SK-N-SH (cell line): ENCODE measurements at regions not wholly inside any gene's neighbourhood (a gene's known extent, or its start where the extent isn't known, plus 50 kb on each side); places are given as distances from the start of the nearest gene placed in this dataset.

Experiments
- CHD2 ChIP-seq: fragments of 150-350 bp; IDR thresholded peaks from 2 replicates; pipeline ENCODE4 v1.6.1; 2018; ENCODE audit warnings: low read length; ENCODE audit not compliant: partially characterized antibody
- CTCF ChIP-seq: fragments of 200-600 bp; sonication (generic); IDR thresholded peaks from 2 replicates; pipeline ENCODE4 v1.6.1; 2017; ENCODE audit warnings: antibody characterized with exemption, mild to moderate bottlenecking, moderate library complexity
- EP300 ChIP-seq, 2 experiments: IDR thresholded peaks; 2 replicates each; pipeline versions ENCODE4 v1.4.0 to v1.6.1; 2012; ENCODE audit warnings: borderline replicate concordance in 1 of 2, low read depth in 1 of 2, low read length in 1 of 2
- FOXM1 ChIP-seq: IDR thresholded peaks from 2 replicates; pipeline ENCODE4 v1.4.0; 2012; ENCODE audit warnings: low read depth, mild to moderate bottlenecking
- GABPA ChIP-seq: IDR thresholded peaks from 2 replicates; pipeline ENCODE4 v1.4.0; 2012; ENCODE audit warnings: low read depth, mild to moderate bottlenecking
- IRF3 ChIP-seq: fragments of 150-350 bp; IDR thresholded peaks from 2 replicates; pipeline ENCODE4 v1.6.1; 2016; ENCODE audit warnings: mild to moderate bottlenecking, low read depth, low read length
- JUND ChIP-seq: IDR thresholded peaks from 2 replicates; pipeline ENCODE4 v1.4.0; 2012
- REST ChIP-seq: IDR thresholded peaks from 2 replicates; pipeline ENCODE4 v1.6.1; 2012; ENCODE audit warnings: mild to moderate bottlenecking, low read depth, low read length, moderate library complexity
- RFX5 ChIP-seq: IDR thresholded peaks from 2 replicates; pipeline ENCODE4 v1.6.1; 2012; ENCODE audit warnings: mild to moderate bottlenecking, improper control_type of control experiment, low read length
- SMC3 ChIP-seq: IDR thresholded peaks from 2 replicates; pipeline ENCODE4 v1.6.1; 2012; ENCODE audit warnings: low read depth, low read length, improper control_type of control experiment
- TCF12 ChIP-seq: IDR thresholded peaks from 2 replicates; pipeline ENCODE4 v1.4.0; 2012
- YY1 ChIP-seq: IDR thresholded peaks from 2 replicates; pipeline ENCODE4 v1.4.0; 2012; ENCODE audit warnings: low read depth, mild to moderate bottlenecking

- no peak for TF ChIP-seq CTCF
- TF ChIP-seq RFX5: no peak
- no peak for TF ChIP-seq GABPA
- TF ChIP-seq REST: no peak
- no peak for TF ChIP-seq YY1
- no peak for TF ChIP-seq TCF12
- TF ChIP-seq EP300 (IDR thresholded peaks at IDR 0.05; ENCODE audit: borderline replicate concordance in 1 of 2, low read depth in 1 of 2, low read length in 1 of 2): no peak
- no peak for TF ChIP-seq CHD2
- no peak for TF ChIP-seq FOXM1
- no peak for TF ChIP-seq JUND
- TF ChIP-seq SMC3: no peak
- TF ChIP-seq IRF3: no peak
These were observed 114.3 kb upstream of the ZFP64 start for GRCh38 chr20:52305858-52306257.
